HG03159 (cell line): ENCODE measurements at regions not wholly inside any gene's neighbourhood (a gene's known extent, or its start where the extent isn't known, plus 50 kb on each side); places are given as distances from the start of the nearest gene placed in this dataset.
"Not testable (repeated sequence)": the region's sequence is repeated elsewhere in the genome, so short reads cannot be mapped to it uniquely, and the experiment has no call there.

ENCODE experiments used
- ATAC-seq: cut with Tn5 transposase; IDR thresholded peaks from one replicate; pipeline ENCODE4 v1.9.1; 2021; ENCODE audit warnings: mild to moderate bottlenecking, moderate library complexity; ENCODE audit not compliant: unreplicated experiment

DNA sequence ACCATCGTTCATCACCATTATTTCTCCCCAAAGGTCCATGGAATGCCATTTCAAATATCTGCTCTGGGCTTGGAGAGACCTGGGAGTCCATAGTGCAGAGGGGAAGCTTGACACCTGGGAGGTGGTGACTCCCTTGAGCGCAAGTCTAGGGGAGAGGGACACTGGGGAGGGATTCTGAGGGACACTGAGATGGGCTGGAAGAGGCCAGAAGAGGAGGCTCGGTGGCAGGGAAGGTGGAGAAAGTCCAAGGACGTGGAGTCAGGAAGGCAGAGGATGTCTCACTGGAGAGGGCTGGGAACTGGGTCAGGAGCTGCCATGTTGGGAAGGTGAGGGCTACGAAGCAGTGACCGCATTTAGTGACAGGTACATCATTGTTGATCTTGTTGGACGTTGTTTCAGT, 160.3 kb upstream of the MVB12B start:
- no peak for ATAC-seq

DNA sequence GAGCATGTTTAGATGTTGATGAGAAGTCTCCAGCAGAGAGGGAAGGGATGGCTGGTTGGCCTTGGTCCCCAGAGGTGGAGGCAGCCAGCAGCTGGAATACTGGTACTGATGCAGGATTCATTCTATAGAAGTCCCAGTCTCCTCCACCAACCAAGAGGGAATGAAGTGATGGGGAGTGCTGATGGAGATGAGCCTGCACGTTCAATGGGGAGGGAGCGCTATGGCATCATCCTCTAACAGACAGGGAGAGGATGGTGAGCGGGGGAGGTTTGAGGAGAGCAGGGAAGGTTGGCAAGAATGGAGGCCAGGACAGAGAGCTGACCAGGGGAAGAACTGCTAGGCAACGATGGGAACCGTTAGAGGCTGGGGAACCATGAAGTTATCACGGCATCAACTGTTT, 159.8 kb upstream of the MVB12B start:
- ATAC-seq, result no peak

DNA sequence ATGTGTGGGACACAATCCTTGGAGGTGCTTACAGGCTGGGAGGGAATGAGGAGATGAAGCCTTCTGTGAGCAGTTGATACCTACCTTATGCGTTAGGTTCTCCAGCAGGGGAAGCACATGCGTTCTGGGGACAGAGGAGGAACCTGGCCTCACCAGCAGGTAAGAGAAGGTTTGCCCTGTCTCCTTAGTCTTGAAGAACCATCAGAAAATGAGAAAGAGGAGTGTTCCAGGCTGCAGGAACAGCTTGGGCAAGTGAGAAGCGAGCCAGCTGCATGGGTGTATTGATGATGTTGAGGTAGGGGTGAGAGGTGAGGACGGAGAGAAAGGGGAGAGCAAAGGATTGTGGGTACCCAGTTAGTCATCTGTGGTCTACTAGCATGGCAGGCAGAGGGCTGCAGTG, 156.9 kb upstream of the MVB12B start:
- no peak for ATAC-seq

DNA sequence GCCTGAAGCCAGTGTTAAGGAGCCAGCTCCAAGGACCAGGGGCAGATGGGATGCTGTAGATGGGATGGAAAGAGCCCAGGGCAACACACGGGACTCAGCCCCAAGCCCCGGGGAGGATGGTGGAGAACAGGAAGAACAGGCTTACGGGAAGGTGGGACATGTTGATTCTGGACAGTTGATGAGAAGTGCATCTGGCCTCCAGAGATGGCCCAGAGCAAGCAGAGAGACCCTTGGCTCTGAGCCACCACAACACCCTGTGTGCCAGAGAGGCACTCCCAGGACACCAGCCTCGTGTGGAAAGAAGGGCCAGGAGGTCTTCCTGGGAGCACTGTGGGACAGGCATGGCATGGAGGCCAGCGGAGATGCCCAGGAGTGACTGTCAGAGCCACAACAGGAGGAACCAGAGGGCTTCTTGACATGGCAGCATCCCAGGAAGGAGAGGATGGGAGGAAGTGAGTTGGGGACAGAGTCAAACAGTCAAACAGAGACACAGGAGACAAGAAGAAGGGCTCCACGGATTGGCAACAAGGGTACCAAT, 156.3 kb upstream of the MVB12B start:
- no peak for ATAC-seq

DNA sequence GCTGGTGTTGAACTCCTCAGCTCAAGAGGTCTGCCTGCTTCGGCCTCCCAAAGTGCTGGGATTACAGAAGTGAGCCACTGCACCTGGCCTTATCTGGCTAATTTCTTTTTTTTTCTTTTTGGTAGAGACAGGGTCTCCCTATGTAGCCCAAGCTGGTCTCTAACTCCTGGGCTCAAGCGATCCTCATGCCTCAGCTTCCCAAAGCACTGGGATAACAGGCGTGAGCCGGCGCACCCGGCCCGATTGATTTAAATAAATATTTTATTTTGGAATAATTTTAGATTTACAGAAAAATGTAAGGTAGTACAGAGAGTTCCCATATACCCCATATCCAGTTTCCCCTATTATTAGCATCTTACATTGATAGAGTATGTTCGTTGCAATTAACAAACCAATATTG, 155.0 kb upstream of the MVB12B start:
- ATAC-seq, result no peak

DNA sequence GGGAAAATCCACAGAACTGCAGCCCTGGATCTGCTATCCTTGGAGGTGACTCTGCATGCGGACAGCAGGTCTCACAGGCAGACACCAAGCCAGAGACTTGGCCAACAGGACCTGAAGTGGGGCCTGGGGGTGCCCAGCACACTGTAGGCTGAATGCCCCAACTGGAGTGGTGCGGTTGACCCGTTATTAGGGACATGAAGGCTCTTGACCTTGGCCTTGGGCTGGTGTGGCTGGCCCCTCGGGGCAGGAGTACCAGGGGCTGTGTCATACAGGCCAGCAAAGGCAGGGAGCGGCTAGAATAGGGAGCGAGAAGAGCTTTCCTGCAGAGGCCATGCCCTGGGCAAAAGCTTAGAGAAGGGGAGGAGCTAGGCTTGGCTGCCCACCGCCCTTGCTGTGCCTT, 153.2 kb upstream of the MVB12B start:
- no peak for ATAC-seq

DNA sequence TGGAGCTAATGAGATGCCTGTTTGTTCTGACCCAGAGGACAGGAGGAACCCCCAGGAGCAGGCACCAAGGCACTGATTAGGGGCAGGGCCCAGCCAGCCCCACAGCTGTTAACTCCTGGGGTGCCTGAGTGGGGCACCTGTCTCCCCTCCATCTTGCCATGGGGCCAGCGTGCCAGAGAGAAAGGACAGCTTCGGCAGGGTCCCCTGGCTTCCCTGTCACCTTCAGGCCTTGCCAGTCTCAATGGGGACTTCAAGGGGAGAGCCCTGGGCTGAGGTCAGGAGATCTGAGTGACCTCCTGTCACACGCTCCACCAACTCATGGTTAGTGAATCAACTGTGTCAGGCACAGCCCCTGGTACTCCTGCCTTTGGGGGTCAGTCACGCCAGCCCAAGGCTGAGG, 152.7 kb upstream of the MVB12B start:
- no peak for ATAC-seq

DNA sequence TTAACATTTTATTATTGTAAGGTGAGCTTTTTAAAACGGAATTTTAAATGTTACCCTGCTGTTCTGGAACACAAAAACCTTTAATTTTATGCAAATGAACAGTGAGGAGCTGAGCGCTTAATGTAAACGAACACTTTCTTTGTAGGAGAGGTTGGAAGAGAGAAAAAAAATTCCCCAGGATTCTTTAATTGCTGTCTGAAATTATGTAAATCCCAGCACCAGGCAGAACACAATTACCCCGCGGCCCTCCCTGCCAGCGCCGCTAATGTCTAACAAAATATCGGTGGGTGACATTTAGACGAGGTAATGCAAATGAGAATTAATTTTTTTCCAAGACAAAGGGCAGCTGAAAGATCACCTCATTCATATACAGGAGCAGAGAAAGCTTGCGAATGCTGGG, 143.4 kb upstream of the MVB12B start:
- ATAC-seq, result no peak

DNA sequence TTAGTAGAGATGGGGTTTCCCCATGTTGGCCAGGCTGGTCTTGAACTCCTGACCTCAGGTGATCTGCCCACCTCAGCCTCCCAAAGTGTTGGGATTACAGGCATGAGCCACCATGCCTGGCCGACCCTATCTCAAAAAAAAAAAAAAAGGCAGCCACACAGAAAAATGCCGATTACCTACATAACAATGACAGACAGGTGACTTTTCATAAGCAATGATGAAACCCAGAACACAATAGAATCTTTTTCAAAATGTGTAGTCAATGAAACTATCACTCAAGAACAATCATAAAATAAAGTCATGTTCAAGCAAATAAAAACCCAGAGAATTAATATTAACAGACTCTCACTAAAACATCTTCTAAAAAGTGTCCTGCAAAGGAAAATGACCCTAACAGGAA, 135.6 kb upstream of the MVB12B start:
- not testable (repeated sequence) for ATAC-seq

DNA sequence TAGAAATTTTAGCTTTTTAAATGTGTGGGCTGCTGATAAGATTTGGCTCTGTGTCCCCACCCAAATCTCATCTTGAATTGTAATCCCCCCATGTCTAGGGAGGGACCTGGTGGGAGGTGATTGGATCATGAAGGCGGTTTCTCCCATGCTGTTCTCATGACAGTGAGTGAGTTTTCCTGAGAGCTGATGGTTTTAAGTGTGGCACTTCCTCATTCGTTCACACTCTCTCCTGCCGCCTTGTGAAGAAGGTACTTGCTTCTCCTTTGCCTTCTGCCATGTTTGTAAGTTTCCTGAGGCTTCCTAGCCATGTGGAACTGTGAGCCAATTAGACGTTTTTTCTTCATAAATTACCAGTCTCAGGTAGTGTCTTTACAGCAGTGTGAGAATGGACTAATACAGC, 127.8 kb upstream of the MVB12B start:
- ATAC-seq, result no peak

DNA sequence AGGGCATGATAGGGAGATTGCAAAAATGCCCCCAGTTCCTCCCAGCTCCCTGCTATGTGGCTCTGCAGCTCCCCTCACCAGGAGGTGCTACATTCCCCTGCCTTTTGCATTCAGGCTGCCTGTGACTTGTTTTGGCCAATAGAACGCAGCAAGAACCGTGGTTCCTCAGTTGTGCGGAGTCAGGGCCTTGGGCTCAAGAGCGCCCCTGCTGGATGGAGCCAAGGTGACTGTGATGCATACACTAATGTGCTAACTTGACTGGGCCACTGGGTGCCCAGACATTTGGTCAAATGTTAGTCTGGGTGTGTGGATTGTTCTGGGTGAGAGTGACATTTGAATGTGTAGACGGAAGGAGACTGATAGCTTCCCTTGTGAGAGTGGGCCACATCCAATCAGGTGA, 123.3 kb upstream of the MVB12B start:
- ATAC-seq, result no peak

DNA sequence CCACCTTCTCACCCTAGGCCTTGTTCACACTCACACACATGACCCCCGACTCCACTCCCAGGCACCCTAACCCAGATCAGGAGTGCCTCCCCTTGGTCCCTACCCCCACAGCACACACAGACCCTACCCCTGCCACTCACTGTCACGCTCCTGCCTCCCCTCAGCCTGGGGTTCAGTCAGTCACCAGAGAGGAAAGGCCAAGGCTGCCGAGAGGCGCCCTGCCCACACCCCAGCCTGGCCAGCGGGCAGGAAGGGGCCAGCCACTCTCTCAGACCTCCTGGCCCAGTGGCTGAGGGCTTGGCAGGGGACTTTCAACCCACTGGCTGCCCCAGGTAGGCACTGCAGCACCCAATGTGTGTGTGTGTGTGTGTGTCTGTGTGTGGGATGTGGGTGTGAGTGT, 122.4 kb upstream of the MVB12B start:
- no peak for ATAC-seq

DNA sequence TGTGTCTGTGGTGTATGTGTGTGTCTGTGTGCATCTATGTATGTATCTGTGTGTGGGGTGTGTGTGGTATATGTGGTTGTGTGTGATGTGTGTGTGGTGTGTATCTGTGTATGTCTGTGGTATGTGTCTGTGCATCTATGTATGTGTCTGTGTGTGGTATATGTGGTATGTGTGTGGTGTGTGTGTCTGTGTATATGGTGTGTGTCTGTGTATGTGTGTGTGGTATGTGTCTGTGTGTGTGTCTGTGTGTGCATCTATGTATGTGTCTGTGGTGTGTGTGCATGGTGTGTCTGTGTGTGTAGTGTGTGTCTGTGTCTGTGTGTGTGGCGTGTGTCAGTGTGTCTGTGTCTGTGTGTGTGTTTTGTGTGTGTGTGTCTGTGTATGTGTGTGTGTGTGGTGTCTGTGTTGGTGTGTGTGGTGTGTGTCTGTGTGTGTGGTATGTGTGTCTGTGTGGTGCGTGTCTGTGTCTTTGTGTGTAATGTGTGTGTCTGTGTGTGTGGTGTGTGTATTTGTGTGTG, 121.9 kb upstream of the MVB12B start:
- no peak for ATAC-seq

DNA sequence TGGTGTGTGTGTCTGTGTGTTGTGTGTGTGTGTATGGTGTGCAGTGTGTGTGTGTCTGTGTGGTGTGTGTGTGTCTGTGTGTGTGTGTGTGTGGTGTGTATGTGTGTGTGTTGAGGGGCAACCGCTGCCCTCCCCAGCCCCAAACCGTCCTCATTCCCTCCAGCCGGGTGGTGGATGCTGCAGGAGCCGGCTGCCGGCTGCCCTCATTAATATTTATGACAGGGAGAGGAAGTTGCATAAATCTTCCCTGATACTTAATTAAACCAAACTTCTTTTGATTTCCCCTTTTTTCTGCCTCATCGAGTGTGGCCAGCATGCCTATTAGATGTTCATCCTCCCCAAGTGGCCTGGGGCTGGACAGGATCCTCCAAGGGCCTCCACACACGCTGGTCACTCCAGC, 121.4 kb upstream of the MVB12B start:
- ATAC-seq, result no peak

DNA sequence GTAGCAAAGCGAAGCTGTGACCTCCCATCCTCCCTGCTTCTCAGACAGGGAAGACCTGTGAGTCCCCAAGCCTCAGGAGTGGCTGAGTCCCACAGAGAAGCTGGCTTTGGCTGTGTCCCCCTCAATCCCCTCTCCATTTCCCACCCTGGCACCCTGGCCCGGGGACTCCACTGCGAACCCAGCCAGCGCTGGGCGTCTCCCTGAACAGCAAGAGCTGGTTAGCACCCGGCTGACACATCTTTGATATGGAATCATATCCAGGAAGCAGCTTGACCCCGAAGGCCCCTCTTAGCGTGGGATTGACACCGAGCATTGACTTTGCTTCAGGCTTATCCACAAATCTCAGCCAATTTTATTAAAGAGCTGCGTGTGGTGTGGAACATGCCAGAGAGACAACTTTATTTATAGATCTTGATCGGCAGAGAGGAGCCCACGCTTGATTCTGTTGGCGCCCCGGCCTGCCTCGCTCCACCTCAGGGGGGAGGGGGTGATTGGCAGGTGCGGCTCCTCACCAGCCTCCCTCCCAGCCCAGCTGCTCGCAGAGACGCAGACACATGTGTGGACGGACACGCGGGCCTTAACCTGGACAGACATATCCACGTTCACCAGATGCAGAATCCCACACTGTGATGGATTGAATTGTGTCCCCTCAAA, 120.7 kb upstream of the MVB12B start:
- ATAC-seq, result no peak

DNA sequence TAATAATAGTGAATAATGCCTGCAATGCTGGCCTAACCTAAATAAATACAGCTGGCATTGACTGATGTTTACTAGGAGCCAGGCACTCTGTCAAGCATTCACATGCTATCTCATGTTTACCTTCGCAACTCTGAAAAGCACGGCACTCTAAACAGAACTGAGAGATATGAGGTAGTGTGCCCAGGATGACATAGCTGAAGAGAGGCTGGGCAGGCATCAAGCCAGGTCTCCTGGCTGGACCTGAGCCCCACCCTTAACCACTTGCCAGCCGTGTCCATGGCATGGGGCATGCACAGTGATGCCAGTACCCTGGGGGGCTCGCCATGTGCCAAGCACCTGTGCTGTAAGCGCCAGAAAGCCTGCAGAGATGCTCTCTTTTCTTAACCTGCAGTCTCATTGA, 119.4 kb upstream of the MVB12B start:
- ATAC-seq, result no peak

DNA sequence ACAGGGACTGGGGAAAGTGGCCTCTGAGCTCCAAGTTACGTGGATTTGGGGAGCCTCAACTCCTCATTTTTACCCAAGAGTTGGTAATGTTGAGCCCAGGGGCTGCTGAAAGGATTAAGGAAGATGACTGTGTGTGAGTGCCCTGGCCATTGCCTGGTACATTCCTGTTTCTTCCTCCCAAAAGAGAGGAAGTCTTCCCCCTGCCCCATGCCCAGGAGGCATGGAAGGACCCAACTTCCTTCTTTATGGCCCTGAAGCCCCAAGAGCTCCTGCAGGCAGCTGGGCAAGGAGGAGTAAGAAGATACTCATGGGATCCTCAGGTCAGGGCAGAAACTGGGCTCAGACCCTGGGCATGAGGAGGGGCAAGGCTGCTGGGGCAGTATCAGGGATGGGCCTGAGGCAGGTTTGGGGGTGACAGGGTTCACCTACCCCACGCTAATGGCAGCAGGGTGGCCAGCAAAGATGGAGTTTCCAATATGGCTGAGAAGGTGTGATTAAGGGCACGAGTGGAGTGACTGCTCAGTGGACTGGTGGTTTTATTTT, 118.3 kb upstream of the MVB12B start:
- ATAC-seq, result no peak

DNA sequence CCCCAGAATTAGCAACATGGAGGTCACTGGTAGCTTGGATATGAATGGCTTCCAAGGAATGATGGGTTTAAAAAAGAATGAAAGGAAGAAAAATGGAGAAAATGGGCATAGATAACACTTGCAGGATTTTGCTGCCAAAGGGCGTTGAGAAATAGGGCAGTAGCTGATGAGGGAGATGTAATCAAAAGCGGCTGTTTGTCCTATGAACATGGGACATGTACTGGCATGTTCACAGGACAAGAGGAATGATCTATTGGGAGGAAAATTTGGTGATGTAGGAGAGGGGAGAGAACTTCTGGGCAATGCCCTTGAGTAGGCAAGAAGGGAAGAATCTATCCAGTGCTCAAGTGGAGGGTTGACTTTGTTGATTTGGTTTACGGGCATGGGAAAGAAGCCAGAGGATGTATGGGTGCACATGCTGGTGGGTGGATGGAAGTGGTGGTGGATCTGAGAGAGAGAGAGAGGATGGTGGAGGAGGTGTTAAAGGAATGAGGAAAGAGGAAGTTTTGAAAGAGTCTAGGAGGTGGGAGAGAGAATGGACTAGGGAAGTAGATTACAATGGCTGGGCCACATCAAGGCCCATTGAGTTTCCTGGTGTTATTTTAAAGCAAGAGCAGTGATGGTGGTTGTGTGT, 115.1 kb upstream of the MVB12B start:
- no peak for ATAC-seq

DNA sequence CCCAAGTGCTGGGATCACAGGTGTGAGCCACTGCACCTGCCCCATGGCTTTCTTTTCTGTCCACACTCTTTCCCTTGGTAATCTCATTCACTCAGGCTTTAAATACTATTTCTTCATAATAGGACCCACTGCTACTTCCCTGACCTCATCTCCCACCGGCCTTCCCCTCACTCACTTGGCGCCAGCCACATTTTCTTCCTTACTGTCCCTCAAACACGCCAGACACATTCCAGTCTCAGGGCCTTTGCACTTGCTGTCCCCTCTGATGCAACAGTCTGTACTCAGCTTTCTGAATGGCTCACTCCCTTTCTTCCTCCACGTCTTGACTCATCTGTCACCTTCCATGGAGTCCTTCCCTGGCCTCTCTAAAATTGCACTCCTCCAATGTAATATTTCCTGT, 111.1 kb upstream of the MVB12B start:
- no peak for ATAC-seq

DNA sequence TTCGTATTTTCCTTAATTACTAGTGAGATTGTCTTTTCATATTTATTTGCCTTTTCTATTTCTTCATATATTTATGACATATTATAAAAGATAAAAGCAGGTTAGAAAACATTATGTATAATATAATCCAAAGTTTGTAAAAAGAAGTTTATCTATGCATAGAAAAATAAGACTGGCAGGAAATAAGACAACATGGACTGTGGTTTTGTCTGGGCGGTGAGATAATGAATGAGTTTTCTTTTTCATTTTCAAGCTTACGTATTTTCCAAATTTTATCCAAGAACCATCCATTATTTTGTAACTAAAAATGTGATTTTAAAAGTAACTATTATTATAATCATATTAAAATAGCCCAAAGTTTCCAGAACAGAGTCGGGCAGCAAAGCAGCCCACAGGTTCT, 109.8 kb upstream of the MVB12B start:
- no peak for ATAC-seq

DNA sequence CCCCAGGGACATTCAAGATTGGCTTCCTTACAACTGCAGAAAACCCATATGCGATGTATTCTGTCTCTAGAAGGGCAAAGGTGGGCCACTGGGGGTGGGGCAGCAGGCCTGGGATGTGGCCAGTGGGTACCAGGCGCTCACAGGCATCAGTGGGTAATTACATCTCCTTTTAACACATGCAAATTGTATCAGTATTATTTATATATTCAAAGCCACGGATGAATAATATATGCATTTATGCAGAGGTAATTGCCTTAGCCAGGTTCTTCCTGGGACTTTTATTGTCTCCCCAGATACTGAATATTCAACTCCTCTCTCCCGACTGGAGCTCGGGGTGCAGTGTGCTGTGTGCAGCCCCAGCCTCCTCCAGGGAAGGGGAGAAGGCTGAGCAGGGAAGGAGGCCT, 109.4 kb upstream of the MVB12B start:
- no peak for ATAC-seq

DNA sequence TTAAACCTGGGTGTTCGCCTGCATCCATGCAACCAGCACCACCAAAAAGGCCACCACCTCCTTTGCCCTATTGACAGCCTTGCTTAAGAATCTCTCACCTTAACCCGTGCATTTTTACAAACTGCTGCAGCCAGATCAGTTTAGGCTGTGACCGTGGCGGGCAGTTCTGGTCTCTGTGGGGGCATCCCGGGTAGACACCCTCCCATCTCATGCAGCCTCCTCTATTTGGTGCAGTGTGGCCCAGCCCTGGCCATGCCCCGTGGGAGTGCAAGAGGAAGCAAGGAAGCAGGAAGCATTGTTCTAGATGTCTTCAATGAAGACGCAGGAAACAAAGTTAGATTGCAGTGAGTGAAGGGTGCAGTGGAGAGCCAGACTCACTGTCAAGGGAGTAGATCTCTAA, 108.8 kb upstream of the MVB12B start:
- no peak for ATAC-seq
